ENCODE measurements at regions not wholly inside any gene's neighbourhood (a gene's known extent, or its start where the extent isn't known, plus 50 kb on each side); places are given as distances from the start of the nearest gene placed in this dataset.

DNA sequence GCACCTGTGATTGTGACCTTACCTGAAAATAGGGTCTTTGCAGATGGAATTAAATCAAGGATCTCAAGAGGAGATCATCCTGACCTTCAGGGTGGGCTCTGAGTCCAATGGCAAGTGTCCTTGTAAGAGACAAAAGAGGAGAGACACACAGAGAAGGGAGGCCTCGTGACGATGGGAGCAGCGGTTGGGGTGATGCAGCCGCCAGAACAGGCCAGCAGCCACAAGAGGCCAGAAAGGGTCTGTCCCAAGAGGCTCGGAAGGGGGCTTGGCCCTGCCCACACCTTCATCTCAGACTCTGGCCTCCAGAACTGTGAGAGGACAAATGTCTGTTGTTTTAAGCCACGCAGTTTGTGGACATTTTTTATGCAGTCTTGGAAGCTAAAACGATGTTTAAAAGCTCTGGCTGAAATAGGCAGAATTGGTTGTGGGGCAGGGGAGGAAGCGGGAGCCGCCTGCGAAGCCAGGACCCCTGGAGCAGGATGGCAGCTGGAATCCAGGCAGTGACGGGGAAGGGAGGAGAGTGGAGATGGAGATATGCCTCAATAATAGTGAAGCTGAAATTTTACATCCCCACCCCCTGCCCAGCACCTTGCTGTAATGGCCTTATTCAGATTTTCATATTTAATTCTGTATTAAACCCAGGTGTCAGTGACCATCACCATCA is 216.4 kb downstream of the ANKRD60 start:
- DNase-seq: no peak

DNA sequence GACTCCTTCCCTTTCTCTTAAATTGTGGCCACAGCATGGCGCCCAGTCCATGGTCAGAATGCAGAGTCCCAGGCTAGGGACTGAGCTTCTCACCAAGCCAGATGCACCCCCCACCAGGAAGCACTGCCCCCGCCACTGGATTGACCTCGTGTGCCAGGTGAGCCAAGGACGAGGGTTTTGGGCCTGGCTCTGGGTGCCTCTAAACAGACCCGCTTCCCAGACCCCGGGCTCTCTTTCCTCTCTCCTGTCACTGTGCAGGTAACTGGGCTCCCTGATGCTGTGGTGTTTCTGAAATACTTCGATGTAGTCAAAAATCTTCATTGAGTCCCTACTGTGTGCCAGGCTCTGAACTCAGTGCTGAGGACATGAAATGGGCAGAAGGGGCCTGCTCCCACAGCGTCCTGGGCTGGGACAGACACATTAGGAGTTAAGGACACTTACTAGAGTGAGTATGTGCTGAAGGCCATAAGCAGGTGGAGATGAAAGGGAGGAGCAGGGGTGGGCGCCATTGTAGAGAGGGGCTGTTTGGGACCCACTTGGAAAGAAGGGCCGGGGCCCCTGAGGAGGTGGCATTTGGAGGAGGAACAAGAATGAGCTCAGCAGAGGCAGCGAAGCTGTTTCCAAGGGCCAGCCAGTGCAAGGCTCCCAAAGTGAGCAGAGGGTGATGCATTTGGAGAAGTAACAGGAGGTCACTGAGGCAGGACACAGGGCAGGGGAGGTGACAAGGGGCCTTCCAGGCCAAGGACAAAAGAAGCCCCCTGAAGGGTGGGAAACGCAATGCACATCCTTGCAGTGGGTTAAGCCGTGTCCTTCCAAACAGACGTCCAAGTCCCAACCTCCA is 217.1 kb downstream of the ANKRD60 start:
- DNase-seq: no peak

DNA sequence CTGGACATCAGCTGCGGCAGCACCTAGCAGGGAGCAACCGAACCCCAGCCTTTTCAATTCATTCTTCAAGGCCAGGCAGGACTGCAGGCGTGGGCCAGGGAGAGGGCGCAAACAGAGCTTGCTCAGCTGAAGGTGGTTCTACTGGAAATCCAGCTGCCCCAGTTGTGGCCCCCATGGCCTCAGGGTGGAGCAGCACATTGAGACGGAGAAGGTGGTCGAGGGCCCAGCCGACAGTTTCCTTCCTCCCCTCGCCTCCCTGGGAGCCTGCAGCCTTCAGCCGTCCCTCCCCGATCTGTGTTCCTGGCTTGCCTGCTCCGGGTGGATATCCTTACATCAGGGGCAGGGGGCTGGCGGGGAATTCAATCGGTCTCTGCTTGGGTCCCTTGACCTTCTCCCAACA is 217.8 kb downstream of the ANKRD60 start:
- no peak for DNase-seq

DNA sequence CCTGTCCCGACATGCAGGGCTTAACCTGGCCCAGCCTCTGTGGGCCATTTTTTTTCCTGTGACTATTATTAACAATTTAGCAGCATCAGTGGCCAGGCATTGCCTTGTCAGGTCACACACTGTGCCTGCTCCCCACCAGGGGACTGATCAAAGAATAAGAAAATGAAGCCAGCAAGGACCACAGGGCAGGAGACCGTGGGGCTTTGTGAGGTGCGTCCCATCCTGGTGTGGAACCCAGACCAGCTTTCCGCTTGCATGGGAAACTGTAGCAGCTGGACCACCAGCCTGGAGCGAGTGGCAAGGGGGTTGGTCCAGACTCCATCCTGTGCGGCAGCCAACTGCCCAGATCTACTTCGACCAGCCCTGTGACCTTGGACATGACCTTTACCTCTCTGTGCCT is 218.3 kb downstream of the ANKRD60 start:
- no peak for DNase-seq

DNA sequence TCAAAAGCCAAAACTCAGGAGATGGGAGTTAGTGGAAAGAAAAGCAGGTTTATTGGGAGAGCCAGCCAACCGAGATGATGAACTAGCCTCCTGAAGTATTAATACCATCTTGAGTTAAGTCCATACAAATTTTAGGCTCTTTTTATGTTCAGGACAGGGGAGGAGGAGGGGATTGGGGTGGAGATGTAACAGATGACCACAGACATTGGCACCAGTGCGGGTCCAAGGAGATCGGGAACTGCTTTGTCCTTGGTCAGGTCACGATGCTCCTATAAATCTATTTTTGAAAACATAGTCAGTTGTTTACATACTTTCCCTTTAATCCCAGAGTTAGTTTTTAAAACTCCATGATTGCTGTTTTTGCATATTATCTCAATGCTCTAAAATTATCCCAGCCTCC is 219.6 kb downstream of the ANKRD60 start:
- no peak for DNase-seq

DNA sequence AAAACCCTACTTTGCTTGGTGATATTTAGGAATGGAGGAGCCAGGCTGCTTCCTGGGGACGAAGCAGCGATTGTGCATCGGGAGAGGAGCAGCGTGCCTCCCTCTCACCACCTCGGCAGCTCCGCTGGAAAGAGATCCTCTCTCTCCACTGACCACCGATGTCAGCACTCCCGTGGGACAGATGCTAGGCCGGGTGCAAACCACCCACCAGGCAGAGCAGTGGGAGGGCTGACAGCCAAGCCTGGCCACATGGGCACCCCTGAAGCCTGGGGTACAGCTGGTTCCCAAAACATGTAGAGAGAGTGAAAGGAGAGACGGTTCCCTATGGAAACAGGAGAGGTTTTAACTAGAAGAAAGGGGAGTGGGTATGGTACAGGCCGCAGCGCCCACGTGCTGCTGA is 220.0 kb downstream of the ANKRD60 start:
- no peak for DNase-seq

DNA sequence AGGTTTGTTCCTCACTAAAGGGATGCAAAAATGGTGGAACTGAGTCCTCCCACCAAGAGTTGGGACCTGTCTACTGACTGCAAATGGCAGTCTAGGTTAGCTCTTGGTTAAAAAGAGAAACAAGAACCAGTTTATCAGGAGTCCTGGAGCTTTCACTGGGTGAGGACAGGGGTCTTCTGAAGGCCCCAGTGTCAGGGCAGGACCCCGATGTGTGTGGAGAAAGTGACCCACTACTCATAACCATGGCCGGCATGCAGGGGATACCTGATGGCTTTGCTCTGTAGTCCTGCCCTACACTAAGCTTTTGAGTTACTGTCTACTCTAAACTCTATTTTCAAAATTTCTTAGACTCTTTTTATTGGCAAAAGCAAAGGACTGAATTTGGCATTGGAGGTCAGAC is 220.5 kb downstream of the ANKRD60 start:
- no peak for DNase-seq

DNA sequence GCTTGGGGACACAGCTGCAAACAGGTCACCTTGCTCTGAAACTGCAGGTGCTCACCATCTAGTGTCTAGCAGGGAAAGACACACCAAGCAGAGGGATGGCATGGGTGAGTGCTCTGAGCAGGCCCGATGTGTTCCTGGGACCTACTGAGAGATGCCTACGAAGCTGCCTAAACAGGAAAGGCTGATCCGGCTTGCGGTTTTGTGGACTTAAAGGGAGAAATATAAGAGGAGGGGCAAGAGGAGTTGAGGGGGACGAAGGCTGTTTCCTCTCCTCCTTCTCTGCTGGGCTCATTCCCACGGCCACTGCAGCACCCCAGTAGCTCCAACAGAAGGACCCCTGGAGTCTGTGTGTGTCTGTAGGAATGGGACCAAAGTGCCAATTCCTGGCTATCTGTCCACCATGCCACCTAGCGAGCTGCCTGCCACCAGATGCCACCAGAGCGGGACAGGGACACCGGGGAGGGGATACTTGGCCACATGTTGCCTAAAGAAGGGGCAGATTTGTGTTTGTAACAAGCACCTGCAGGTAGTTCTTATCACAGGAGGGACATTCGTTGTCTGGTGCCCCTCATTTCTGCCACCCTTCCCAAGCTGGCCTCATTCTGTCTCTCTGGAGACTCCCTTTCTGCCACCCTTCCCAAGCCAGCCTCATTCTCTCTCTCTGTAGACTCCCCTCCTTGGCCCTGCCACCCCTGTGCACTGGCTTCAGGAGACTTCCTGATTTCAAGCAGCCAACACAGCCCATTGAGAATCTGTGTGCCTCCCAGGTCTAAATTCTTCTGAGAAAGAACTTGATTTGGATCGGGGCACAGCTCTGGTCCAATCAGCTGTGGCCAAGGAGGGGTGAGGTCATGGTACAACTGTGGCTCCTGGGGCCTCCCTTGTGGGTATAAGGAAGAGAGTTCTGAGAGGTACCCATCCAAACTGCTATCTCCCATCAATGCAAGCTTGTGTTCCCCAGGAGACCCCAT is 221.8 kb downstream of the ANKRD60 start:
- DNase-seq: no peak

DNA sequence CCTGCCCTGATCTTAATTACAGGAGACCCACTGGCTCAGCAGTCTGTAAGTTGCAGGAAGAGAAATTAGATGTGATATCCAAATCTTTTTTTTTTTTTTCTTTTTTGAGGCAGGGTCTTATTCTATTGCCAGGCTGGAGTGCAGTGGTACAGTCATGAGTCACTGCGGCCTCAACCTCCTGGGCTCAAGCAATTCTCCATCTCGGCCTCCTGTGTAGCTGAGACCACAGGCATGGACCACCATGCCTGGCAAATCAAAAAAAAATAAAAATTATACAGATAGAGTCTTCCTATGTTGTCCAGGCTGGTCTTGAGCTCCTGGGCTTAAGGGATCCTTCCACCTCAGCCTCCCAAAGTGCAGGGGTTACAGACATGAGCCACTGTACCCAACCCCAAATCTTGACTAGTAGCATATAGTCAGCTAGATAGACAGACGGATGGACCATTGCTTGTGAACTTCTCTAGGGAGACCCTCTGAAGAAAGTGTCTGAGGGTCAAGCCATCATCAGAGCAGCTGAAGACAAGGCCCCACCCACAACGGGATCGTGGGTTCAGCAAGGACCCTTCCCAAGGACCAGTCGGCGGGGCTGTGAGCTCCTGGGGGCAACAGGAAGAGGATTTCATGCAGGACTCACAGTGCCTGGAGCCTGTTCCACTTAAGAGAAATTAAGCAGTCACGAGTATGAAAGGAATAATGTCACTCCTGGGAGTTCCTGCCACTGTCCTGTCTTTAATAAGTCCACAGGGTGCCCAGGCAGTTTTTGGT is 222.7 kb downstream of the ANKRD60 start:
- DNase-seq: no peak

DNA sequence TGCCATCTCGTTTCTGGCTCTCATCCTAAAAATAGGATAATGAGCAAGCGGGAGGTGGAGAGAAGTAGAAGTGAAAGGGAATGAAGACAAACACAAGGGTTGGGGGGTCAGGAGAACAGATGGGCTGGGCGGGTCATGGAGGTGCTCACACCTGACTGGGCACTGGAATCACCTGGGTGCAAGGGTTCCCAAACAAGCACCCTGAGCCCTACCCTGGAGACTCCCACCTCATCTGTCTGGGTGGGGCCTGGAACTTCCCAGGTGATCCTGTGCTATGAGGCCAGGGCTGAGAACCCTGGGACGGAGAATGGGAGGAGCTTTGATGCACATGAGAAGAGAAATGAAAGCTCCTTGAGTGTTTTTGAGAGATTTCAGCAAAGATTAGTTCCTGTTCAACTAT is 223.6 kb downstream of the ANKRD60 start:
- no peak for DNase-seq

DNA sequence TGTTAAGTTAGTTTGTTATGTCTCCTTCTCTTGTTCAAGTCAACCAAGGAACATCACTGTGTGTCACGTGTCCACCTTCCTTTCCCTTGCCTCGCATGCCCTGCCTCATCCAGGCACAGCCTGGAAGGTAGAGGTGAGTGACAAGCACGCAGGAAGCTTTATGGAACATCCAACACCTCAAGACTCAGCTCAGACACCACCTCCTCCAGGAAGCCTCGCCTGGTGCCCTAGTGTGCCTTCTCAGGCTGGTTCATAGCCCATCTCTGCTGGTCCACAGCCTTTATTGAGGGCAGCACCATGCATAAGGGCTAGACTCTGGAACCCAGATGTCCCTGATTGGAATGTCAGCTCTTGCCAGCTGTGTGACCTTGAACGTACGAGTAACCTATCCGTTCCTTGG is 224.3 kb downstream of the ANKRD60 start:
- no peak for DNase-seq

DNA sequence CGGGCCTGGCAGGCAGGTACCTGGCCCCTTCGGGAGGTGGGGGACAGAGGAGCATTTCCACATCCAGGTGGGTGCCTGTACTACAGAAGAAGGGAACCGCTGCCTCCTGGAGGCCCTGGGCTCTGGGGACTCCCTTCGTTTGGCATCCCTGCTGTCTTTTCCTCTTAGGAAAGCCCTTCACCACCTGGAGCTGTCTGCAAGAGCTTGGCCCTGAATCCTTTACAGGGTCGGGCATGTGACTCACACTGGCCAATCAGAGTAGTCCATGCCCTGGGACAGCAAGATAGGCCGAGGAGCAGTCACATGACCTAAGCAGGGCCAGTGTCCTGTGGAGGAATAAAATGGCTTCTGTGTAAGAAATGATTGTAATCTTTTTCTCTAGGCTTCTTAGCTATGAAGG is 224.9 kb downstream of the ANKRD60 start:
- no peak for DNase-seq

DNA sequence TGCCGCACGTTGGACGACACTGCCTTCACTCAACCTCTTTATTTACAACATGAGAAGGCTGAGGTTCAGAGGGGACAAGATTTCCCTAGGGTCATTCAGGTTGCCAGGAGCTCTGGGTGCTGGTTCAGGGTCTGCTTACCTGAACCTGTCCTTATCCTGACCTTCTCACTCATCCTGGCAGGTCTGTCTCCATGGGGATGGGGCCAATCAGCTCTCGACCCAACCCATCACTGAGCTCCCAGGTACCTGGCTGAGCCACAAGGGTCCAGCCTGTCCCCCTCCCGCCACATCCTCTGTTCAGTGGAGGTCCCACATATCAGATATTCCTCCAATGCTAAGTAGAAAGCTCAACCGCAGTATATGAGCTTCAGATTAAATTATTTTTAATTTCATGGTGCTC is 225.6 kb downstream of the ANKRD60 start:
- no peak for DNase-seq

DNA sequence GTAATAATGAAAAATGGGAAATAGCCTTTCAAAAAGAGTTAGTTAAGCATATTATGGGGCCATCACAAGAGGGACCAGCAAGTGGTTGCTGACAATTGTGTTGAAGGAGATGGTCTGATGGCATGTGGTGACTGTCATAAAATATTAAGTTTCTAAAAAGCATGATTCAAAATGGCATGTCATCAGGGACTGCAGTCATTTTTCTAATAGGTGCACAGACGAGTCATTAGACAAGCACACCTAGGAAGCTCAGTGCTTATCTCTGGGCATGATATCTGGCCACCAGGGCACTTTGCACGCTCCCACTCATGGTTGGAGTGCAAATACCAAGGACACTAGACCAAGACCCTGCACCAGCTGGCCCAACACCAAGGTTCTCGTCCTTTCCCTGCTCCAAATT is 226.5 kb downstream of the ANKRD60 start:
- no peak for DNase-seq

DNA sequence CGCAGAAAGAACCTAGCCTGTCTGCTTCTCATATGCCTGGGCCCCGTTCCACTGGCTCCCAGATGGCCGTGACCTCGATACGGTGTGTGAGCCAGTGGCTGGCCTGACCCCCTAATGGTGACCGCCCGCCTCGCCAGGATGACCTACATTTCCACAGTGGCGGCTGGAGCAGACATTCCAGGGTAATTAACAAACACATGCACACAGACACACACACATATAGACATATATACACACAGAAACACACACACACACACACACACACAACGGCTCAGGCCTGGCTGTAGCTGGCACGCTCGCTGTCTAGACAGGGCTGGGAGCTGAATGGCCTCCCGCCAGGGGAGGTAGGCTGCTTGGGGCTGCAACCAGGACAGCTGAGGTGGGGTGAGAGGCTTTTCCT is 227.1 kb downstream of the ANKRD60 start:
- no peak for DNase-seq

DNA sequence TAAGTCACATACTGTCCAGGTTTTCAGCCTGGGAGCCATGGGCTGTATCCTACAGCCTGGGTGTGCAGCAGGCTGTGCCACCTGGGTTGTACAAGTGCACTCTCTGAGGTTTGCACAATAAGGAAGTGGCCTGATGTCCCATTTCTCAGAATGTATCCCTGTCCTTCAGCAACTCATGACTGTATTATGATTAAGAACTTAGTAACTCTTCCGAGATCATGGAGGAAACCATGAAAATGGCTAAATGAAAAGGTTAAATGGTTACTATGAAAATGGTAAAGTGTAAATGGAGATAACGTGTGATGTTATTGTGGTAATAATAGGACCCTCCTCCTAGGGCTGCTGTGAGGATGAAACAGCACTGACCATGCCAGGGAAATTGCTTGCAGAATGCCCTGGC is 227.6 kb downstream of the ANKRD60 start:
- no peak for DNase-seq

DNA sequence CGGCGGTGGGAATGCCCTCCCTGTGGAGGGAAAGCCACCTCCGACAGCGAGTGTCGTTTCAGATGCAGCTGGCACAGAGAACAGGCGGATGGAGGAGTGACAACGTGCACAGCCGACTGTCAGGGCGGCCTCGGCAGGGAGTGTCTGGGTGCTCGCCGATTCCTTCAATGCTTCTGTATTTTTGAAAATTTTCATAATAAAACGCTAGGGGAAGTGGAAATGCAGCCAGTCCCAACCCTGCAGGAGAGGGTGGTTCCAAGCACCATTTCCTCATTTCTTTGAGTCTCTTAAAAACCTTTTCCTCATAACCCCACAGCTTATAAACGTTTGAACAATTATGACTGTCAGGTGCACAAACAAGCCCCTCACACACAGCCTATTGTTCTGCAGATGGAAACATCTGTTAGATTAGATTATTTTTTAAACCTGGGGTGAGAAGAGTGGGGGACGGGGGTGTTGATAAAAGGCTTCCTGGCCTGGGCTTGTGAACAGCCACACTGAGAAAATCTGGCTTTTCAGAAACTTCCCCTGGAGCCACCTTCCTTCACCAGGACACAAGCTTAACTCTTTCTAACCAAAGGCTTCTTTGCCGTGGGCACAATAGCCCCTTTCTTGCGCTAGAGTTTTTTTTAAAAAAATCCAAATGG is 228.9 kb downstream of the ANKRD60 start:
- DNase-seq: no peak

DNA sequence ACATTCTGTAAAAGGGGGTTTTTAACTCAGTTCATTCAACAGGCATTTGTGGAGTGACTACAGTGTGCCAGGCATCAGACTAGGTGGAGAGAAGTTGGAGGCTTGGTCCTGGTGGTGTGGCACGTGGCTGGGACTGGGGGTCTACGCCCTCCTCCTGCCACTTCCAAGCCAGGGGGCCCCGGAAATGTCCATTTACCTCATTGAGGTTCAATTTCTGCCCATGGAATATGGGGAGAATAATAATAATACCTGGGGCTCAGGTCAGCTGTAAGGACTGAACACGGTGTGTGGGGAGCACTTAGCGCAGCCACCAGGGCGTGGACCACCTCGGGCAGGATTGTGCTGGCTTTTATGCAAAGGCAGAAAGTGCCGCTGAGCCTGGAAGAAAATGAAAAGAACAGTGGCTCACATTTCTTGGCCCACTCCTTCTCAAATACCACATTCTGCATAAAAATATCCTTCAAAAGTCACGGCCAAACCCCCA is 229.4 kb downstream of the ANKRD60 start:
- no peak for DNase-seq

DNA sequence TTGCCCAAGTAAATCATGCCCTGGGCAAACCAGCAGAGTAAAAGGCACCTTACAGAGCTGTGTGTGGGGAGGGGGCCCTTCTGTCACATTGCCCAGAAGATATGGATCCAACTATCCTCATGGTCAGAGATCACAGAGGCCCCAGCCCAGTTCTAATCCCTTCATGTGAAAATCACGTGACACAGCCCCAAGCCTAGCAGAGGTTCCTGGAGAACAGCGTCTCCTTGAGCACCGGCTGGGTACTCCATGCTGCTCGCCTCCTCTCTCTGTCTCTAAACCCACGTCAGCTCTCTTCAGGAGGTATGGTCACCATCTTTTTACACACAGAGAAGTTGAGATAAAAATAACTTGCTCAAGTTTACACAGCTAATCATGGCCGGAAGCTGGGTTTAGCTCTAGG is 230.2 kb downstream of the ANKRD60 start:
- DNase-seq: no peak

DNA sequence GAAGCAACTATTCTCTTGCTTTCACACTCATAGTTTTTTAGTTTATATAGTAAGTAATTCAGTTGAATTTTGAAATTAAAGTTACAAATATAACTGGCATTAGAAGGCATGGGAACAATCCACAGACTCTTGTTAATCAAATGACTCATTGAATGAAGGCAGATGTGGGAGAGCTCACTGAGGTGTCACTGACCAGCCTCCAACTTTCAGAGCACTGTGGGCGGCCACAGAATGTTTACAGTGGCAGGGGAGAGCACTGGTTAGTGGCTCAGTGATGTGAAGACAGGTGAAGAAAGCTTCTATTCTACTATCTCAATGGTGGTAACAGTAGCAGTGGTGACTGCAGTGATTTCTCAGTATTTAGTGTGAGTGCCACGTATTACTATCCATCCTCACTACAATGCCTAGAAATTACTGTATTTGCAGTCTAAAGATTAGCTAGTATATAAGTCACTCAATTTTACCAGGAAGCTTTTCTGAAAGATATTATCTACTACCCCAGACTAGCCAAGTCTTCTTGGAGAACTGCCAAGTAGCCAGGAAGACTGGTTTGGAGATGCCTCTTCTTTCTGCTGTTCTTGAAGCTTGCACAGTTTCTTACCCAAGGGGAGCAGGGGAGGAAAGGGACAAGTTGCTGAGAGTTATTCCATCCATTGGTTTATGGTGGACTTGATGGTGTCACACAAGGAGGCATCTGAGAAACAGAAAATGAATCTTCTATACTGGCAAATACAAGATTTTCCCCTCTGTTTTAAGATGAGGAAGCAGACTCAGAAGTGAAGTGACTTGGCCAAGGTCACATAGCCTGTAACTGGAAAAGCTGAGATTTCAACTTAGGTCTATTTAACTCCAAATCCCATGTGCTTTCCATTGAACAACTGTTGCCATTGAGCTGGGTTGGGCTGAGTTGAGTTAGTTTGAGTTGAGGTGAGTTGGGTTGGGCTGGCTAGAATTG is 231.2 kb downstream of the ANKRD60 start:
- DNase-seq: no peak

DNA sequence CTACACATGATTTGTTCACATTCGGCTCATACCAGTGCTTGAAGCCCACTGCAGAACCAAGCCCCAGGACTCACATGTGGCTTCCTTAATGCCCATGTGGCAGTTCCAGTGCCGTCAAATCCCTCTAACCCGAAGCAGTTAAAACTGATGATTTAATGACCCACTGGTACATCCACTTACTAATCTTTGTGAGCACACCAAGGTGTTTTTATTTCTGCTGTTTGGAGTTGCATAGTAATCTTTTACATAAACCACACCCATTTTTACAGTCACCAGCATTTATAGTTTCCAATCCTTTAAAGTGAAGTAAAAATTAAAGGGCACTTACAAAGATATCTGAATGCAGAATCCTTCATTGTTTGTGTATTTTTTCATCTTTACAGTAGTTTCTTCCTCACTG is 232.0 kb downstream of the ANKRD60 start:
- no peak for DNase-seq

Measured in NCI-H187 (cell line).